GM19351 (cell line): ENCODE measurements at regions not wholly inside any gene's neighbourhood (a gene's known extent, or its start where the extent isn't known, plus 50 kb on each side); places are given as distances from the start of the nearest gene placed in this dataset.

Experiments
- ATAC-seq: cut with Tn5 transposase; IDR thresholded peaks from one replicate; pipeline ENCODE4 v1.9.1; 2021; ENCODE audit warnings: mild to moderate bottlenecking, moderate library complexity; ENCODE audit not compliant: unreplicated experiment

- no peak for ATAC-seq
These were observed 285.5 kb upstream of the WWC1 start for GRCh38 chr5:168005936-168006335.

- ATAC-seq = no peak
These were observed 284.9 kb upstream of the WWC1 start for GRCh38 chr5:168006456-168007130.

DNA sequence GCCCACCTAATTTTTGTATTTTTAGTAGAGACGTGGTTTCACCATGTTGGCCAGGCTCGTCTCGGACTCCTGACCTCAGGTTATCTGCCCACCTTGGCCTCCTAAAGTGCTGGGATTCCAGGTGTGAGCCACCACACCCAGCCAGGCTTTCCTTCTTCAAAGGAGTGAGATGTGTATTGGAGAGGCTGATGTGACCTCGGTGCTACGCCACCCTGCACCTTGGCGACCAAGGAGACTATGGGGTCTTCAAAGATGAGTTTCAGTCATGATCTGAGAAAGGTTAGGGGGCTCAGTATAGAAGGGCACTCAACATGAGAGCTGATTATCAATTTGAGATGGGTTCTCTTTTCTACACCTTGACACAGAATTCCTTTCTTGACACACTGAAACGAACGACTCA is 284.2 kb upstream of the WWC1 start:
- ATAC-seq = no peak

DNA sequence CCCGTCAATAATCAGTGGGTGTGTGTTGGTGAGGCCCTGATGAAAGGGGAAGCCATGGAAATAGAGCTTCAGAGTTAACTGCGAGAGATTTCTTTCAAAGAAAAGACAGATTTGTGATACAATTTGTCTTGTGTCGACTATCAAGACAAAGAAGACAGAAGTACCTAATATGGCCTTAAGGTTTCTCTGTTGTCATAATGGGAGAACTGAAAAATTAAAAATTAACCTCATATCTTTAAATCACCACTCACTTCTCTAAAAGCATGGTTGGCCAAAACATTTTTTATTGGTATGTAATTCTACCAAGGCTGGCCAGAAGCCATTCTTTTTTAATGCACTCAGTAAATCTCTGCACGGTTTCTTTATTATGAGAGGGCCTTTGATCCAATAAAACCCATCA is 282.9 kb upstream of the WWC1 start:
- ATAC-seq = no peak

GRCh38 chr5:168011096-168011495 is 280.3 kb upstream of the WWC1 start:
- no peak for ATAC-seq

- ATAC-seq = no peak
These were observed 279.4 kb upstream of the WWC1 start for GRCh38 chr5:168012006-168012405.

DNA sequence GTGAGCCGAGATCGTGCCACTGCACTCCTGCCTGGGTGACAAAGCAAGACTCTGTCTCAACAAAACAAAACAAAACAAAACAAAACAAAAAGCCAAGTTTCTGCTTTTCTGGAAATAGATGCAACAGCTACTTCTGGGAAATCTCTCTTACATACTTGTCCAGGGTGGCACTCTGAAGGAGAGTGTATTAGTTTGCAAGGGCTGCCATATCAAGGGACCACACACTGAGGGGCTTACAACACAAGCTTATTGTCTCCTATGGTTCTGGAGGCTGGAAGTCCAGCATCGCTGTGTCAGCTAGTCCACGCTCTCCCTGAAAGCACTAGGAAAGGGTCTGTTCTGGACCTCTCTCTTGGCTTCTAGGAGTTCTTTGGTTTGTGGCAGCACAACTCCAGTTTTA is 277.9 kb upstream of the WWC1 start:
- ATAC-seq = no peak

DNA sequence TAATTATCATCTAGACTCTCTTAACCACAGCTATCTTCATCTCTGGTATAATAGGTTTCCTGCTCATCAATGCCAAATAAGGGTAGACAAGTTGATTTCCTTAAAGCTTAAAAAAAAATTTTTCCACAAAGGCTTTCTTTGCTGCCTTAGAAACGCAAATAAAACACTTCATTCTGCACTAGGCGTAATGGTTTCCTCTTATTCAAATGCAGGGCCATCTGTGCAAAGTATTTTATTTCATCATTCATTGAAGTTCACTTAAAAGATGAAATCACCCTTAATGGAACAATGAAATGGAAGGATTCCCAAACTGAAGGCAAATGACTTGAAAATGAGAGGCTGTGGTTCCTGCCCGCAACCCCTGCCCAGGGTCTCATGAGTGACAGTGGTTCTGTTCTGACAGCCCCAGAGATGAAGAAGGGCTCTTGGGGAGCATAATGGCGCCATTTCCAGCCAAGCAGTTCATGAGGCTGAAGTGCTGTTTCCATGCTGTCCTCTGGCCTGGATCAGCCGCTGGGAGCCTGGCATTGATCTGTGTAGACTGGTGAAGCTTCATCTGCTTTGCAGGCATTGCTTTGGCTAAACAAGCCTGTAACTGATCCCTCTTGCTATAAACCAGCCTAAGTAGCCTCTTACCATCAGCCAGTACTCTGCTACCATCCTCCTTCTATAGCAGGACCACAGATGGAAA is 276.9 kb upstream of the WWC1 start:
- no peak for ATAC-seq

DNA sequence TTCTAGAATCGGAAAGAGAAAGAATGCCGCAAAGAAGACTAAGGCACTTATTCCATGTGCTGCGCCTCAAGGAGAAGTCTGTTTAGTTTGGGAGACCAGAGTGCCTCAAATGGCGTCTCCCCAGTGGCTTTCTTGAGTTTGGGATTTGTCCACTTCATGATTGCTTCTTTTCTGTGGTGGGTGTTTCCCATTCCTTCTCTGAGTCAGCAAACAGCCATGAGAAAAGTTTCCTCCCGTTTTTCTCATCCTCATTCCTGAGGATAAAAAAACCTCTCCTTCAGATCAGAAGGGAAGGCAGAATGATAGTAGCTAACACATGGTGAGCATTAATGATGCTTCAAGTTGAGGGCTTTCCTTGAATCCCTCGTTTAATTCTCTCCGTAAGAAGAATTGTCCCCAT is 275.9 kb upstream of the WWC1 start:
- ATAC-seq = no peak

- ATAC-seq = no peak
These were observed 274.1 kb upstream of the WWC1 start for GRCh38 chr5:168017313-168017712.

DNA sequence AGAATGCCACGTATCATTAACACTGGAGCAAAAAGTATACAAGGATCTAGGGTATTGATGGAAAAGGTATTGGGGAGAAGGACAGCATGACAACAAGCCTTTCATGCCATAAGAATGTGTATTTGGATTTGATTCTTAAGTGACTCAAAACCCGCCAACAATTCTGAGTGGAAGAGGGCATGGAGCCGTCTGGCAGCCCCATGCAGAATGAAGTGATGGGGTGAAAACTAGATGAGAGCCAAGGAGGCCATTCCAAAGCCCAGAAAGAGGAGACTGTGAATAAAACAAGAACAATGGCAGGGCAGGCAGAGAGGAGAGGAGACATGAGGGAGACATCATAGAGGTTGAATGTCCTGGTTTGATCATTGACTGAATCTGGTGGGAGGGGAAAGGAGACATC is 272.3 kb upstream of the WWC1 start:
- no peak for ATAC-seq

DNA sequence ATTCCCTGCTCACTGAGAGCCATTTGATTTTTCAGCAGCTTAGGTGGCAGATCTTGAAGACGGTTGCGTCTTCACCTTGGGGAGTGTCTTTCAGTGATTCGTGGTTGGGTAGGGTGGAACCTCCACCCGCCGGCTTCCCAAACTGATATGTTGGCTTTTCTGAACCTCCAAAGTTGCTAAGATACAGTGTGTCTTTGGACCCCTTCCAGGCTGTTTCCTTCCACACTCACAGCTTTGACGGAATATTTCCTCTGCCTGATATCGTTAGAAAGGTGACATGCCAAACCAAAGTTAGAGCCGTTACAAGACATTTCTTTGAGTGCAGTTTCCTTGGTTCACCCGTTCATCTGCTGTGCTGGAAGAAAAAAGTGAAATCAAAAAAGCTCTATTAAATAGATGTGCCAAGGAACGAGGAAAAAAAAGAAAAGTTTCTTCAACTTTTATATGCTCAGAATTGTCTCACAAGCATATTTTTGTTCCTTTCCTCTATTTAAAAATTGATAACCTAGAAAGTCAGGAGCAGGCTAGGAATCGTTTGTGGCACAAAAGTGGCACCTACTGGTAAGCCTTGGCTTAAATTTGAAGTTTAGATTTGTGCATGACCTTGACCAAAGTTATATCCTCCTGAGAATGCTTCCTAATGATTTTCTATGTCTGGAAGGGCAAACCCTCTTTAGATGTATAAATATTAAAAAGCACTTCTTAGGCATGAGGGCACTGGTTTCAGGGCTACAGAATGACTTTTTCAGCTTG is 270.7 kb upstream of the WWC1 start:
- no peak for ATAC-seq

GRCh38 chr5:168022446-168023169 is 268.8 kb upstream of the WWC1 start:
- no peak for ATAC-seq

DNA sequence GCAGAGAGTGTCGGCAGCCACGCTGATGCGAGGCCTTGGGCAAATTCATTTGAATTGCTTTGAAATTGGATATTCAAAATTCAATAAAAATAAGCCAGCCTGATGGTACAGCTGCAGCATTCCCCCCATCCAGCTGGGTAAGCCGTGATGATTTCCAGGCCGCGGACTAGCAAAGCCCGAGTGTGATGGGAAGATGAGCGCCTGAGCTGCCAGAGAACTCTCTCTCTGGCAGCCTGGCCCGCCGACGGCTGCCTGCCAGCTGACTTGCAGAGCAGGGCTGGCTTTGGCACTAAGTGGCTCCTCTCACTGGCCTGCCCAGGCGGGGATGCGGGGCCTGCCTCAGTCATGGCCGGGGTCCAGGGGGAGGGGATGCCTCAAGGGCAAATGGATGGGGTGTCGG is 268.3 kb upstream of the WWC1 start:
- no peak for ATAC-seq

DNA sequence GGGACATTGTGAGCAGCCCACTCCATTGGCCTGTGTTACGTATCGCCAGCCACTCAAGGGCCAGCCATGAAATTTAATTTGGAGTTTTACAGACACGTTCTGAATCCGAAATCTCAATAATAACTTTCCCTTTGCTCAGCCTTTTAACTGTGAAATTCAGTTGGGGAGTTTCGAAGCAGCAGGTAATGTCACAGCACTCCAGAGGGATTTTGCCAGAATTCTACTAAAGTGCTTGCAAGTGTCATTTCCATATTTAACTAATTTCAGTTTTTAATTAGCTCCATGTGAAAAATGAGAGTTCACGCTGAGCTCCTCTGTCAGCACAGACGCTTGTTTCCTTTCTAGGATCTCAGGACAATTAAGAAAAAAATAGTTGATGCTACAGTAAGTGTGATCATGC is 267.1 kb upstream of the WWC1 start:
- ATAC-seq = no peak

GRCh38 chr5:168027007-168027406 is 264.4 kb upstream of the WWC1 start:
- ATAC-seq = no peak

DNA sequence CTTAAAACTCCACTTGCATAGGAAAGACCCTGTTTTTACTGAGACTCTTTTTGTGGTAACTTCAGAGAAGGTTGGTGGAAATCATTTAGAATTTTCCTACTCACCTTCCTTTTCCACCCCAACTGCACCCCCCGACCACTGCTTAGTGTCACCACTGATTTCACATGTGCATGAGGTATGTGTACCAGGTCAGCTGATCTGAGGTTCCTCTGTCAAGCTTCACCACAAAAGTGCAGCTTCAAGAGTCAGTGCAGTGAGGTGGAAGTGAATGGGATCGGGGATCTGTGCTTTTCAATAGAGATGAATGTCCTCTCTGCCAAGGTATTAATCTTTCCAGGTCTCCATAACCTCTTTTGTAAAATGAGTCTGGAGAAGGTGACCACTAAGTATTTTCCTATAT is 260.5 kb upstream of the WWC1 start:
- no peak for ATAC-seq

GRCh38 chr5:168031614-168032013 is 259.8 kb upstream of the WWC1 start:
- ATAC-seq = no peak

GRCh38 chr5:168039039-168039438 is 252.4 kb upstream of the WWC1 start:
- no peak for ATAC-seq

GRCh38 chr5:168039566-168040248 is 251.7 kb upstream of the WWC1 start:
- ATAC-seq = no peak

GRCh38 chr5:168041583-168041982 is 249.9 kb upstream of the WWC1 start:
- no peak for ATAC-seq
